ENCODE measurements at regions not wholly inside any gene's neighbourhood (a gene's known extent, or its start where the extent isn't known, plus 50 kb on each side); places are given as distances from the start of the nearest gene placed in this dataset.

- Mint-ChIP-seq H3K27ac (no peak overlapping the region), H3K4me3 (no peak overlapping the region), H3K4me1 (no peaks in the 10 kb centered on the region), H3K9me3 (no peaks in the 10 kb centered on the region), H3K27me3 (peaks cover 21% of the 10 kb centered on the region), H3K36me3 (ENCODE audit: low read depth) (no peaks in the 10 kb centered on the region)
- POLR2A ChIA-PET = no interaction called here
- CTCF ChIA-PET = interaction anchor here (0.9 kb wide), 1 partner anchor 9 kb away, joined by 3 read pairs; no protein-coding TSS in a partner anchor
- no peak for DNase-seq
Observed at GRCh38 chr20:2244993-2245392, 50.8 kb upstream of the TGM3 start.

- no peaks in the 10 kb centered on the region for H3K4me1 Mint-ChIP-seq
- ChIA-PET POLR2A (no interaction called here), CTCF (no interaction called here)
- DNase-seq = no peak
- no peak overlapping the region for H3K27ac Mint-ChIP-seq
- no peak overlapping the region for H3K4me3 Mint-ChIP-seq
- no peaks in the 10 kb centered on the region for H3K9me3 Mint-ChIP-seq
- peaks cover 21% of the 10 kb centered on the region for H3K27me3 Mint-ChIP-seq
- H3K36me3 Mint-ChIP-seq (ENCODE audit: low read depth) = no peaks in the 10 kb centered on the region
Observed at GRCh38 chr20:2245637-2246036, 50.2 kb upstream of the TGM3 start.

Data from activated CD4-positive, alpha-beta memory T cell treated with anti-CD3 and anti-CD28 coated beads, Interleukin-2, amount 10 ng/mL, durations not matched to agents 7 days and 5 days (primary cell).